ENCODE measurements at regions not wholly inside any gene's neighbourhood (a gene's known extent, or its start where the extent isn't known, plus 50 kb on each side); places are given as distances from the start of the nearest gene placed in this dataset.

- TF ChIP-seq CTCF (IDR thresholded peaks at IDR 0.05), result no peak
- TF ChIP-seq POLR2A (IDR thresholded peaks at IDR 0.05), result no peak
Measured at GRCh38 chr20:58125726-58126125, 102.7 kb downstream of the ANKRD60 start.
